Neural progenitor cell (in vitro differentiated cells): ENCODE measurements at regions not wholly inside any gene's neighbourhood (a gene's known extent, or its start where the extent isn't known, plus 50 kb on each side); places are given as distances from the start of the nearest gene placed in this dataset.

Experiments
- DNase-seq: peaks from one replicate; pipeline ENCODE4 v3.0.0-alpha.2; 2016; ENCODE audit warnings: low spot score
- H2AFZ ChIP-seq: fragments of 200-600 bp; sonication (generic); replicated peaks from 2 replicates; pipeline ENCODE4 v1.6.1; 2016; ENCODE audit warnings: antibody characterized with exemption
- H3F3A ChIP-seq: fragments of 200-600 bp; sonication (generic); 2 replicates; pipeline ENCODE4 v1.6.1; 2016; ENCODE audit warnings: antibody characterized with exemption, low read depth
- H3K27ac ChIP-seq: fragments of 200-600 bp; sonication (generic); 2 replicates; pipeline ENCODE4 v1.5.1; 2016; ENCODE audit warnings: mild to moderate bottlenecking
- H3K27me3 ChIP-seq: fragments of 200-600 bp; sonication (generic); 2 replicates; pipeline ENCODE4 v1.6.1; 2016; ENCODE audit warnings: mild to moderate bottlenecking, moderate library complexity
- H3K36me3 ChIP-seq: fragments of 200-600 bp; sonication (generic); 2 replicates; pipeline ENCODE4 v1.5.1; 2016
- H3K4me1 ChIP-seq: fragments of 200-600 bp; sonication (generic); 2 replicates; pipeline ENCODE4 v1.6.1; 2016; ENCODE audit warnings: mixed run types
- H3K4me2 ChIP-seq: fragments of 200-600 bp; sonication (generic); 2 replicates; pipeline ENCODE4 v1.6.1; 2016
- H3K4me3 ChIP-seq: fragments of 200-600 bp; sonication (generic); 2 replicates; pipeline ENCODE4 v1.5.1; 2016
- H3K79me2 ChIP-seq: fragments of 200-600 bp; sonication (generic); 2 replicates; pipeline ENCODE4 v1.6.1; 2016; ENCODE audit warnings: low read depth
- H3K9ac ChIP-seq: fragments of 200-600 bp; sonication (generic); 2 replicates; pipeline ENCODE4 v1.6.1; 2016
- H3K9me3 ChIP-seq: fragments of 200-600 bp; sonication (generic); 2 replicates; pipeline ENCODE4 v1.5.1; 2016; ENCODE audit warnings: low read depth
- H4K20me1 ChIP-seq: fragments of 200-600 bp; sonication (generic); 2 replicates; pipeline ENCODE4 v1.6.1; 2016; ENCODE audit warnings: low read depth
- H3K27ac Mint-ChIP-seq: 3 replicates; pipeline ENCODE4 v1.8.0; 2021; ENCODE audit warnings: mixed read lengths
- H3K27me3 Mint-ChIP-seq: 2 replicates; pipeline ENCODE4 v1.8.0; 2022; ENCODE audit warnings: low read depth, mild to moderate bottlenecking, inconsistent platforms, moderate library complexity, mixed read lengths; ENCODE audit not compliant: insufficient read depth
- H3K36me3 Mint-ChIP-seq: 3 replicates; pipeline ENCODE4 v1.8.0; 2021; ENCODE audit warnings: mixed read lengths
- H3K4me1 Mint-ChIP-seq: 3 replicates; pipeline ENCODE4 v1.8.0; 2021; ENCODE audit warnings: mixed read lengths
- H3K4me3 Mint-ChIP-seq: 3 replicates; pipeline ENCODE4 v1.8.0; 2021; ENCODE audit warnings: mild to moderate bottlenecking, moderate library complexity, mixed read lengths
- H3K9me3 Mint-ChIP-seq: 3 replicates; pipeline ENCODE4 v1.8.0; 2020; ENCODE audit warnings: mixed read lengths
- EZH2 ChIP-seq: fragments of 200-600 bp; sonication (generic); IDR thresholded peaks from 2 replicates; pipeline ENCODE4 v1.6.1; 2017; ENCODE audit warnings: antibody characterized with exemption, mild to moderate bottlenecking, moderate library complexity
- EZH2phosphoT487 ChIP-seq: fragments of 200-600 bp; sonication (generic); IDR thresholded peaks from 2 replicates; pipeline ENCODE4 v1.6.1; 2017; ENCODE audit warnings: antibody characterized with exemption
- TF ChIP-seq, protein P1 (sequence below): fragments of 200-600 bp; sonication (generic); IDR thresholded peaks from 2 replicates; pipeline ENCODE4 v1.5.1; 2017; ENCODE audit warnings: antibody characterized with exemption, mild to moderate bottlenecking

DNA sequence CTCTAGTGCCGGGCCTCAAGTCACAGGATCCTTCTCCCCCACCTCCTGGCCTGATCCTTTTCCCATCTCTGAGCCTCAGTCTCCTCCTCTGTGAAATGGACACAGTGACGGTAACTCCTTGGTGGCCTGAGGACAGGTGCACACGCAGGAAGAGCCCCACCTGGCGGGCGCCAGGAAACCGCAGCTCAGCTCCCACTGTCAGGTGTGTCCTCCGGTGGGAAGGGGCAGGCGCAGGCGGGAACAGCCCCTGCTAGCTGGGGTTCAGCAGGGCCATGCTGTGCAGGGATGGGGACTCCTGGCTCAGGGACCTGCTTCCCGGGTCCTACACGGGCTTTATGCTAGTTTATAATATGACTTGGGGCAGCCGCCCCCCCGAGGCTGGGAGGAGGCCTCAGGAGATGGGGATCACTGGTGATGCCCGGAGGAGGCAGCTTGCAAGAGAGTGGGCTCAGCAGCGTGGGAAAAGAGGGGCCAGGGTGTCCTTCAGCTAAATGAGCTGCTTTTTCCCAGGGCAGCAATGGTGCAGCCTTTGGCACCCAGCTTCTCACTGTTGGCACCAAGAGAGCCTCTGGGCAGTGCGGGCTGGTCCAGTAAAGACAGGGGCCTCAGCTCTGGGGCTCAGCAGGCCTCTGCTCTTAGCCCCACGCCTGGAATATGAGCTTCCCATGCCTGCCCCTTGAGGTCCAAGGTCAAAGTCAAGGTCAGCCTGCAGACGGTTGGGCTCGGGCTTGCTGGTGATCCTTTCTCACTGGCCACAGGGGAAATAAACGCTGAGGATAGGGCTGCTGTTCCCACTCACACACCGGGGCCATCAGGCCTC lies 68.0 kb upstream of the FAM20C start:
- Histone ChIP-seq H3K36me3 (no peaks in the 10 kb centered on the region), H3K9me3 (no peaks in the 10 kb centered on the region), H3K9ac (no peak overlapping the region), H3K4me3 (no peak overlapping the region), H2AFZ (no peak overlapping the region), H3F3A (no peaks in the 10 kb centered on the region), H3K4me1 (peaks cover 8% of the 10 kb centered on the region), H3K27ac (no peak overlapping the region), H3K4me2 (no peak overlapping the region), H3K79me2 (no peaks in the 10 kb centered on the region), H3K27me3 (peaks cover 10% of the 10 kb centered on the region), H4K20me1 (no peaks in the 10 kb centered on the region)
- Mint-ChIP-seq H3K27me3 (peaks cover 4% of the 10 kb centered on the region), H3K27ac (peak overlapping the region; percentile 69), H3K9me3 (no peaks in the 10 kb centered on the region), H3K4me1 (peaks cover 23% of the 10 kb centered on the region), H3K4me3 (no peak overlapping the region), H3K36me3 (no peaks in the 10 kb centered on the region)
- TF ChIP-seq, protein P1, sequence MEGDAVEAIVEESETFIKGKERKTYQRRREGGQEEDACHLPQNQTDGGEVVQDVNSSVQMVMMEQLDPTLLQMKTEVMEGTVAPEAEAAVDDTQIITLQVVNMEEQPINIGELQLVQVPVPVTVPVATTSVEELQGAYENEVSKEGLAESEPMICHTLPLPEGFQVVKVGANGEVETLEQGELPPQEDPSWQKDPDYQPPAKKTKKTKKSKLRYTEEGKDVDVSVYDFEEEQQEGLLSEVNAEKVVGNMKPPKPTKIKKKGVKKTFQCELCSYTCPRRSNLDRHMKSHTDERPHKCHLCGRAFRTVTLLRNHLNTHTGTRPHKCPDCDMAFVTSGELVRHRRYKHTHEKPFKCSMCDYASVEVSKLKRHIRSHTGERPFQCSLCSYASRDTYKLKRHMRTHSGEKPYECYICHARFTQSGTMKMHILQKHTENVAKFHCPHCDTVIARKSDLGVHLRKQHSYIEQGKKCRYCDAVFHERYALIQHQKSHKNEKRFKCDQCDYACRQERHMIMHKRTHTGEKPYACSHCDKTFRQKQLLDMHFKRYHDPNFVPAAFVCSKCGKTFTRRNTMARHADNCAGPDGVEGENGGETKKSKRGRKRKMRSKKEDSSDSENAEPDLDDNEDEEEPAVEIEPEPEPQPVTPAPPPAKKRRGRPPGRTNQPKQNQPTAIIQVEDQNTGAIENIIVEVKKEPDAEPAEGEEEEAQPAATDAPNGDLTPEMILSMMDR, result no peak
- DNase-seq, result no peak

- Histone ChIP-seq H3K36me3 (no peaks in the 10 kb centered on the region), H4K20me1 (no peaks in the 10 kb centered on the region), H2AFZ (no peak overlapping the region), H3K79me2 (no peaks in the 10 kb centered on the region), H3K4me3 (no peak overlapping the region), H3K27ac (no peak overlapping the region), H3K27me3 (peaks cover 10% of the 10 kb centered on the region), H3K9ac (no peak overlapping the region), H3K4me1 (peaks cover under 1% of the 10 kb centered on the region), H3K4me2 (no peak overlapping the region), H3F3A (no peaks in the 10 kb centered on the region), H3K9me3 (no peaks in the 10 kb centered on the region)
- no peak overlapping the region for H3K4me3 Mint-ChIP-seq
- peaks cover 20% of the 10 kb centered on the region for H3K4me1 Mint-ChIP-seq
- no peaks in the 10 kb centered on the region for H3K36me3 Mint-ChIP-seq
- TF ChIP-seq, protein P1, result no peak
- TF ChIP-seq EZH2, result no peak
- H3K27me3 Mint-ChIP-seq, result peaks cover 4% of the 10 kb centered on the region
- H3K27ac Mint-ChIP-seq, result no peak overlapping the region
- no peaks in the 10 kb centered on the region for H3K9me3 Mint-ChIP-seq
- no peak for DNase-seq
These were observed 67.3 kb upstream of the FAM20C start for GRCh38 chr7:125061-125475.

DNA sequence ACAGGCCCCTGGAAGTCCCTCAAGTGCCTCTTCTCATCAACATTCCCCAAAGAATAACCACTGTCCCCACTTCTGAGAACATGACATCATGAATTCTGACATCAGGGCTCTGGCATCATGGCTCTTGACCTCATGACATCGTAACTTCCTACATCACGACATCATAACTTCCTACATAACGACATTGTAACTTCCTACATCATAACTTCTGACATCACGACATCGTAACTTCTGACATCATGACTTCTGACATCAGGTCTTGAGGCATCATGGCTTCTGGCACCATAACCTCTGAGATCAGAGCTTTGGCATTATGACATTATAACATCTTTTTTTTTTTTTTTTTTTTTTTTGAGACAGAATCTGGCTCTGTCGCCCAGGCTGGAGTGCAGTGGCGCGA lies 66.7 kb upstream of the FAM20C start:
- no peak overlapping the region for H3K4me3 ChIP-seq
- H3K27me3 ChIP-seq, result peaks cover 7% of the 10 kb centered on the region
- no peaks in the 10 kb centered on the region for H3F3A ChIP-seq
- H3K36me3 ChIP-seq, result no peaks in the 10 kb centered on the region
- Mint-ChIP-seq H3K9me3 (no peaks in the 10 kb centered on the region), H3K36me3 (no peaks in the 10 kb centered on the region), H3K4me1 (peaks cover 15% of the 10 kb centered on the region), H3K27ac (no peak overlapping the region), H3K4me3 (peak overlapping the region; percentile 2), H3K27me3 (peaks cover 4% of the 10 kb centered on the region)
- no peak overlapping the region for H3K4me2 ChIP-seq
- no peaks in the 10 kb centered on the region for H3K79me2 ChIP-seq
- no peak overlapping the region for H3K27ac ChIP-seq
- TF ChIP-seq EZH2phosphoT487 (no peak), EZH2 (no peak)
- TF ChIP-seq, protein P1, result no peak
- no peak overlapping the region for H2AFZ ChIP-seq
- no peaks in the 10 kb centered on the region for H4K20me1 ChIP-seq
- H3K9ac ChIP-seq, result no peak overlapping the region
- no peak for DNase-seq
- no peaks in the 10 kb centered on the region for H3K4me1 ChIP-seq
- no peaks in the 10 kb centered on the region for H3K9me3 ChIP-seq
